NB4 (cell line): ENCODE measurements at regions not wholly inside any gene's neighbourhood (a gene's known extent, or its start where the extent isn't known, plus 50 kb on each side); places are given as distances from the start of the nearest gene placed in this dataset.
A peak's percentile ranks its signal among the peaks of the same experiment; 100 is the strongest.

ENCODE experiments used
- DNase-seq: peaks from one replicate; pipeline ENCODE4 v3.0.0; 2010; ENCODE audit warnings: low read depth
- H3K4me3 ChIP-seq: one replicate; pipeline ENCODE4 v1.5.1; 2011; ENCODE audit warnings: mild to moderate bottlenecking, low read depth, low read length, moderate library complexity
- MYC ChIP-seq: IDR thresholded peaks from 2 replicates; pipeline ENCODE4 v1.6.1; 2011; ENCODE audit warnings: low read depth, low read length
- POLR2A ChIP-seq: IDR thresholded peaks from 2 replicates; pipeline ENCODE4 v1.6.1; 2011; ENCODE audit warnings: mild to moderate bottlenecking; ENCODE audit not compliant: insufficient read length; ENCODE audit errors: extremely low read depth
- TF ChIP-seq, protein P1 (sequence below): IDR thresholded peaks from one replicate; pipeline ENCODE4 v1.5.1; 2012; ENCODE audit warnings: low read depth, low read length
- TF ChIP-seq, protein P2 (sequence below): IDR thresholded peaks from 2 replicates; pipeline ENCODE4 v1.6.1; 2011; ENCODE audit warnings: low read depth, low read length

DNA sequence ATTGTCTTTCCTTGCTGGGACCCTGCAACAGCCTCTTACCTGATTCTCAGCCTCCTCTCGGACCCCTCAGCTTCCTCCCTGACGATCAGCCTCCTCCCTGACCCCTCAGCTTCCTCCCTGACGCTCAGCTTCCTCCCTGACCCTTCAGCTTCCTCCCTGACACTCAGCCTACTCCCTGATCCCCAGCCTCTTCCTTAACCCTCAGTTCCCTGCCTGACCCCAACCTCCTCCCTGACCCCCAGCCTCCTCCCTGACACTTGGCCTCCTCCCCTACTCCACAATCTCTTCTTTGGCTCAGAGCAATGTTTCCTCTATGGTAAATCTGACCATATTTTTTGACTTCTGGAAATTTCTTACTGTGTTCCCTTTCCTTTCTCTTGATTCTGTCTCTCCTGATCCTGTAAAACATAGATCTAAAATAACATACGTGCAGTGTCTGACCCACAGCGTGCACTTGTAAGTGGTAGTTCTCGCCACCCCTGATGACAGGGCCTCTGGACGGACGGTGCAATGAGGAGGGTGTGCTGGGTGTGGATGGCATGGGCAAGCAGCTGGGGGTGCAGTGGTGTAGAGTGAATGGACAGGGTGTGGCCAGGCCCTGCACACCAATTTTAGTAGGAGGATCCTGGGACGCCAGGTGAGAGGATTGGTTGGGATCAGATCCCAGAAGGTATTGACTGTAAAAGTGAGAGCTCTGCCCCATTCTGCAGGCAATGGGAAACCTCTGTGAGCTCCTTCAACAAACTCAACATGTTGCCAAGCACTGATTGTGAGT, 264.1 kb downstream of the FOXD2 start:
- no peak overlapping the region for H3K4me3 ChIP-seq
- TF ChIP-seq, protein P1, sequence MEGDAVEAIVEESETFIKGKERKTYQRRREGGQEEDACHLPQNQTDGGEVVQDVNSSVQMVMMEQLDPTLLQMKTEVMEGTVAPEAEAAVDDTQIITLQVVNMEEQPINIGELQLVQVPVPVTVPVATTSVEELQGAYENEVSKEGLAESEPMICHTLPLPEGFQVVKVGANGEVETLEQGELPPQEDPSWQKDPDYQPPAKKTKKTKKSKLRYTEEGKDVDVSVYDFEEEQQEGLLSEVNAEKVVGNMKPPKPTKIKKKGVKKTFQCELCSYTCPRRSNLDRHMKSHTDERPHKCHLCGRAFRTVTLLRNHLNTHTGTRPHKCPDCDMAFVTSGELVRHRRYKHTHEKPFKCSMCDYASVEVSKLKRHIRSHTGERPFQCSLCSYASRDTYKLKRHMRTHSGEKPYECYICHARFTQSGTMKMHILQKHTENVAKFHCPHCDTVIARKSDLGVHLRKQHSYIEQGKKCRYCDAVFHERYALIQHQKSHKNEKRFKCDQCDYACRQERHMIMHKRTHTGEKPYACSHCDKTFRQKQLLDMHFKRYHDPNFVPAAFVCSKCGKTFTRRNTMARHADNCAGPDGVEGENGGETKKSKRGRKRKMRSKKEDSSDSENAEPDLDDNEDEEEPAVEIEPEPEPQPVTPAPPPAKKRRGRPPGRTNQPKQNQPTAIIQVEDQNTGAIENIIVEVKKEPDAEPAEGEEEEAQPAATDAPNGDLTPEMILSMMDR = no peak
- no peak for DNase-seq

DNA sequence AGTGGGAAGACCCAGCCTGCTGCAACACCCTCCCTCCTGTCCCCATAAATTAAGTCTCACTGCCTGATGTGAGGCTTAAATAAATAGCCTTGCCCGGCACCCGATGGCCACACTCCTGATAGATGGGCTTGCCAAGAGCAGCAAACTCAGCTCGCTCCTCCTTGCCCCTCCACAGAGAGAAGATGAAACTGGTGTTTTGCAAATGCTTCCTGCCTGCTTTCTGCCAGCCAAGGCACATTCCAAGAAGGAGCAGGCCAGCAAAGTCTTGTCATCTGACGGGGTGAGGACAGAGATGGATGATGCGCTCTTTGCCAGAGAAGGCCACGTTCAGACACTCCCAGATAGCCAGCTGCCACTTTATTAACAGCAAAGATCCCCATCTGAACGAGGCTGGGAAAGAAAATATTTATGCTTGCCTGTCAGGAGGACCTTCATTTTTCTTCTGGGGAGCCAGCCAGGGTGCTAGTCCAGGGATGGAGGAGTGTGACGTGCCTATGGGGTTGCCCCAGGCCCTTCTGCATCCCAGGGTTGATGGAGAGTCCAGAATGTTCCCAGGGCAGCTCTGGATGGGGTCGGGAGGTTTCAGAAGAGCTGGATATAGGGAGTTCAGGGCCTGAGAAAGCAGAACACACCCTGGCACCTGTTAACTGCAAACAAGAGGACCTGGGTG, 265.4 kb downstream of the FOXD2 start:
- TF ChIP-seq POLR2A = no peak
- TF ChIP-seq, protein P2, sequence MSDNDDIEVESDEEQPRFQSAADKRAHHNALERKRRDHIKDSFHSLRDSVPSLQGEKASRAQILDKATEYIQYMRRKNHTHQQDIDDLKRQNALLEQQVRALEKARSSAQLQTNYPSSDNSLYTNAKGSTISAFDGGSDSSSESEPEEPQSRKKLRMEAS = no peak
- TF ChIP-seq, protein P1 = no peak
- TF ChIP-seq MYC = no peak

DNA sequence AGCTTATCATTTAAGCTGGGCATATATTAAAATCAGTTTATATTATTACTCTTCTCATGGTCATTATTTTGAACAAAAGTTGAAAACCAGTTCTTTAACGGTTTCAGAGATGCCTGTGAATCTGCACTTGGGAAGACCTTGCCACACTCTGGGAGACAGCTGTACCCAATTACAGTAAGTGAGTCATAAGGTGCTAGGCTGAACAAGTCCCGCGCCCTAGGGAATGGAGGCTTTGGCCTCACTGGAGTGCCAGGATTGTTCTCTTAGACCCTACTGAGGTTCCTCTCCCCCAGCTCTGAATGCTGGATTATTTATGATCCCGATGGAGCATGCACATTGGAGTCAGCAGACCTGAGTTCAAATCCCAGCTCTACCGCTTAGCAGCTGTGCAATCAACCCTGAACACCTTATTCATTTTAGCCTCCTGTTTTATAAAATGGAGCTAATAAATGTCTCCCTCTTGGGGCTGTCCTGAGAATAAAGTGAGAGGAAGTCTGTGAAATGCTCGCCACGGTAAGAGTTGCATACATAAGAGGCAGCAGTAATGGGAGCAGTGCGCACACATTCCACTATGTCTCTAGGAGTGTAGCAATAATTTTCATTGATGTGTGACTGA, 266.2 kb downstream of the FOXD2 start:
- DNase-seq = peak; percentile 21
- TF ChIP-seq, protein P1 = peak; percentile 19
- no peak for TF ChIP-seq MYC
- no peak overlapping the region for H3K4me3 ChIP-seq

More for the DNA sequence above, 265.4 kb downstream of the FOXD2 start:
- H3K4me3 ChIP-seq = no peak overlapping the region
- no peak for DNase-seq

DNA sequence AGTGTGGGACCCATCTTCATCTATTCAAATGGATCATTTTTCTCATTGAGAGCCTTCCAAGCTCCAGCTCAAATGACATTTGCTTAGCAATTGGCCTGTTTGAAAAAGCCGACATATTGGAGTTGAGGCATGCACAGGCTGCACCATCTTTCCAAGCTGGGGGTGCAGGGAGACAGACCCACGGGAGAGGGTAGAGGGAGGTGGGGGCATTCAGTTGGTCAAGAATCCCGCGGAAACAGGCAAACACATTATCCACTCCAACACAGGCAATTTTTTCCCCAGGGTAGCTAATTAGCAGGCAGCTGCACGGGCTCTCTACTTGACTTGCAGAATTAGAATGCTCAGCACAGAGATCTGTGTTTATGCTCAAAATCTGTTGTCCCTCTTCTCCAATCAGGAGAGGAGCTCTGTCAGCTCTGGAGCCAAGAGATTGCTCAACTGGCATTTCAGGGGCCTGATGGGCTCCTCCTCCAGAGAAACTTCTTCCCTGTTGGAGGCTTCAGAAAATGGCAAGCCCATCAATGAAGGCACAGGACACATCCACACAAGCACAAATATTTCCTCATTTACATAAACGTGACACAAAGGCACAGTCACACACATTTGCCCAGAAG, 267.8 kb downstream of the FOXD2 start:
- H3K4me3 ChIP-seq = no peak overlapping the region
- no peak for DNase-seq
- TF ChIP-seq, protein P1 = no peak
- no peak for TF ChIP-seq POLR2A
- TF ChIP-seq, protein P2 = no peak

DNA sequence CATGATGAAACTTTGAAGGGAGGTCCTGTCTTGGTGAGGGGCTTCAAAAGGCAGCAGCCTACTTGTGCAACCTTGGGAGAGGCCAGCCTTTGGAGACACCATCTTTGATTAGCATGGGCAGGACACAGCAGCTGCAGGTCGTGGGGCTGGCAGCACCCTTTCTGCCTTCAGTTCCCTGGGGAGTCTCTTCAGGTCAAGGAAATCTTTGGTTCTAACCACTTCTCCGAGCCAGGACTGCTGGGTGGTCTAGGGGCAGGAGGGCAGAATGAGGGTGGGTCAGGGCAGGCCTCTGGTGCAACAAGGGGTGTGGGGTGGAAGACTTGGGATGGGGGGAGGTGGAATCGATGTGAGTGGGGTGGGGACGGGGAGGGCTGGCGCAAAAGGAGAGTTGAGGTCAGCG, 269.7 kb downstream of the FOXD2 start:
- no peak for TF ChIP-seq POLR2A
- TF ChIP-seq, protein P2 = no peak
- TF ChIP-seq, protein P1 = no peak
- TF ChIP-seq MYC = no peak
- no peak overlapping the region for H3K4me3 ChIP-seq
- no peak for DNase-seq
